NCI-H1048 (cell line): ENCODE measurements at regions not wholly inside any gene's neighbourhood (a gene's known extent, or its start where the extent isn't known, plus 50 kb on each side); places are given as distances from the start of the nearest gene placed in this dataset.

Experiments used
- DNase-seq: peaks from one replicate; lab custom pipeline; 2025; lab: John Stamatoyannopoulos, UW

DNA sequence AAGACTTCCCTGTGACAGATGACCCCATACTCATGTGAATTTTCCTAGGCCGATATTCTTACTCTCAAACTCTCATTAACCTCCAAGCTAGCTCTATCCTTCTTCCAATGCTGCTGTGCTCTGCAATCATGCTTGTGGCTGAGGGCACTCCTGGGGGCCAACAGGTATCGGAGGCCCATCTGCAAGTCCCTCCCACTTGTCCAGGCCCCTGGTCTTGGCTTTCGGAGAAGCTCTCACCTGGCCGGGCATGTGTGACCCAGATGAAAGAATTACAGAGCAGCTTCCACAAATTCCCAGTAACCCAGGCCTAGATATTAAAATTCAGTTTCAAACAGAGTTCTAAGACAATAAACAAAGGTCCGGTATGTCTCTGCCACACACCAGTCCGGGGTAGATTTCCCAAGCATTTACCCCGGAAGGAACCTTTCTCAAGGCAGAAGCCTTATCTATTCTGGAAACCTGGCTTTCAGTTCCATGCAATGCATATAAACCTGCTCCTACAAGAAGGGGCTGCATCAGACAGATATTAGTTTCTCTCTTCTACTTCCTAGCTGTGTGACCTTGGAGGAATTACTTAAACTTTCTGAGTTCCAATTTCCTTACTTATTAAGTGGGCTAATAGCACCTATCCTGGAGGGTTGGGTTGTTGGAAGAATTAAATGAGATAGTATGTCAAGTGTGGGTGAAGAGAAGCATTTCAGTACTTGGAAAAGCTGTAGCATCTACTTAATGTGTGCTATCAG lies 270.8 kb downstream of the PTTG2 start:
- DNase-seq: no peak

GRCh38 chr4:38231626-38232025 lies 271.4 kb downstream of the PTTG2 start:
- no peak for DNase-seq

GRCh38 chr4:38232741-38233140 lies 272.5 kb downstream of the PTTG2 start:
- no peak for DNase-seq

DNA sequence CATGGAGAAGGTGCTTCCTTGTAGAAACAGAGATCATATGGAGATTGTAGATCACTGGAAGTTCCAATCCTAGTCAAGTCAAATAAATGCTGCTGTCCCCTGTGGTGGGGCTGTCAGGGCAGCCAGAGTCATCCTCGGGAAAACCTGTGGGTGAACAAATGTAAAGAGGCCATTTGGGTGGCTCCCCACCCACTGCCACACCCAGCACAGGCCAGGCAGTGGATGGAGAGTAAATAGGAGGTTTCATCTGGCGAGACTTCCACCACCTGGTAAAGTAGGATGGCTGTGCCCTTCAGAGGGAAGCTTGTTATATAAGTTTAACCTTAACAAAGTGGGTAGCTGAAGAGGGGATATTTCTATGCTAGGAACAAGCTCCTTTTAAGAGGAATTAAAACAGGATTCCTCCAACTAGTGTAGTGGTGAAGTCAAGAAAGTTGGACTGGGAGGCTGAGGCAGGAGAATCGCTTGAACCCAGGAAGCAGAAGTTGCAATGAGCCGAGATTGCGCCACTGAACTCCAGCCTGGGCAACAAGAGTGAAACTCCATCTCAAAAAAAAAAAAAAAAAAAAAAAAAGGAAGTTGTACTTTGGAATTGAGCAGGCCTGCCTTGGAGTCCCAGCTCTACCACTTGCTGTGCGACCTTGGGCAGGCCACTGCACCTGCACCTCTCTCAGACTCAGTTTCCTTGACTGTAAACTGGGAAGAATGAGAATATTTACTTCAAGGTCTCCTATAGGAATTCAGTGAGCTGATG lies 273.7 kb downstream of the PTTG2 start:
- no peak for DNase-seq

DNA sequence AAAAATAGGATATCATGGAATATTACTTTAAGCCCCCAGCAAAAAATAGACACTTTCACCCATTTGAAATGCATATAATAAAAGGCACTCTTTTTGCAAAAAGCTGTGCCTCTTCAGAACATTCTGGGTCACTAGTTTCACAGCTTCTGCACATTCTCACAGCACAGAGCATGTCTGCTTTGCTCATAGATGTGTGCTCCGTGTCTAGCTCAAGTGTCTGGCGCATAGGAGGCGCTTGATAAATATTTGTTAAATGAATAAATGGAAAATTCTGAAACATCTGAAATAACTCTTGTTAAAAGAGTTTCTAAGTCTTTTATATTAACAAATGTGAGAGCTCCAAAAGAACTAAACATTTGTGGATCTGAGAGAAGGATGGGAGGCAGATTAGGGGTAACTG lies 275.2 kb downstream of the PTTG2 start:
- no peak for DNase-seq

- DNase-seq: no peak
Observed at GRCh38 chr4:38236003-38236402, 275.8 kb downstream of the PTTG2 start.

- no peak for DNase-seq
Observed at GRCh38 chr4:38236503-38236902, 276.3 kb downstream of the PTTG2 start.

DNA sequence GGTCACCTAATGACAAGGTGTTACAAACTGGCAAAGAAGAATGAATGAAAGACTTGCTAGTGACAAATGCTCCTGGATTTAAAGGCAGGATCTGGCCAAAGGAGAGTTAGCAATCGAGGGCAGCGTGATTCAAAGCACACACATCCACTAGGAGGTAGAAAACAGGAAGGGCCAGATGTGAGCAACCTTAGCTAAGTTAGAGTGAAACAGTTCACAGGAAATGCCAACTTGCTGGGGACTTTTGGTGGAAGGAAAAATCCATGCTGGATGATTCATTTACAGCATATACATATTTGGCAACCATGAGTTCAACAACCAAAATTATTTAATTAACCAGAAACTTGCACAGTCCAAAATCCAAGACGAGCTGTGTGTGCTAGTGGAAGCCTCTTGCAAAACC lies 276.9 kb downstream of the PTTG2 start:
- DNase-seq: no peak

GRCh38 chr4:38241541-38241940 lies 281.3 kb downstream of the PTTG2 start:
- no peak for DNase-seq

- no peak for DNase-seq
Observed at GRCh38 chr4:38242101-38242500, 281.9 kb downstream of the PTTG2 start.

GRCh38 chr4:38242822-38243387 lies 282.7 kb downstream of the PTTG2 start:
- no peak for DNase-seq

DNA sequence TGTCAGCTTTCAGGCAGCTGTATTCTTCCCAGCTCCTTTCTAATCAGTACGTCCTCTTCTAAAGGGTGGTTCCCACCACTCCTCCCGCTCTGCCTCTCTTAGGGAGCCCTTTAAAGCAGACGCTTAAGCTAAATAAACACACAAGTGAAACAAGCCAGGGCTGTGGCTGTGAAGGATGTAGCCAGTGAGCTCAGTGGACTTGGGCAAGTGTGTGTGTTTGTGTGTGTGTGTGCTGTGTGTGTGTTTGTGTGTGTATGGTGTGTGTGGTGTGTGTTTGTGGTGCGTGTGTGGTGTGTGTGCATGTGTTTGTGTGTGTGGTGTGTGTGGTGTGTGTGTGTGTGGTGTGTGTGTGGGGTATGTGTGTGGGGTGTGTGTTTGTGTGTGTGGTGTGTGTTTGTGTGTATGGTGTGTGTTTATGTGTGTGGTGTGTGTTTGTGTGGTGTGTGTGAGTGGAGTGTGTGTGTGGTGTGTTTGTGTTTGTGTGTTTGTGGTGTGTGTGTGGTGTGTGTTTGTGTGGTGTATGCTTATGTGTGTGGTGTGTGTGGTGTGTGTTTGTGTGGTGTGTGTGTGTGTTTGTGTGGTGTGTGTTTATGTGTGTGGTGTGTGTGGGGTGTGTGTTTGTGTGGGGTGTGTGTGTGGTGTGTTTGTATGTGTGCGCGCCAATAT lies 283.3 kb downstream of the PTTG2 start:
- DNase-seq: no peak

- no peak for DNase-seq
Observed at GRCh38 chr4:38254825-38255224, 294.6 kb downstream of the PTTG2 start.

DNA sequence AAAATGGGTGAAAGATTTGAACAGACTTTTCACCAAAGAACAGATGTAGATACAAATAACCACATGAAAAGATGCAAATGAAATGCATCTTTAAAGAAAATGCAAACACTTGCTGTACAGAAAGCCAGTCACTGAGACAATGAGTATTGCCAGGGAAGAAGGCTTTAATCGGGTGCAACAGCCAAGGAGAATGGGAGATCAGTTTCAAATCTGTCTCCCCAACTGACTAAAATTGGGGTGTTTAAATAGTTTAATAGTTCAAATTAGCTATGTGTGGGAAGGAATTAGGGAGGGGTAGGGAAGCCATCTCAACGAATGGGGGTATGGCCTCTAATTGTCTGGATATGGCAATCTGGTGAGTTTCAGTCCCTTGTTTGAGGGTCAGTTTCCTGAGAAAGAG lies 295.4 kb downstream of the PTTG2 start:
- no peak for DNase-seq

DNA sequence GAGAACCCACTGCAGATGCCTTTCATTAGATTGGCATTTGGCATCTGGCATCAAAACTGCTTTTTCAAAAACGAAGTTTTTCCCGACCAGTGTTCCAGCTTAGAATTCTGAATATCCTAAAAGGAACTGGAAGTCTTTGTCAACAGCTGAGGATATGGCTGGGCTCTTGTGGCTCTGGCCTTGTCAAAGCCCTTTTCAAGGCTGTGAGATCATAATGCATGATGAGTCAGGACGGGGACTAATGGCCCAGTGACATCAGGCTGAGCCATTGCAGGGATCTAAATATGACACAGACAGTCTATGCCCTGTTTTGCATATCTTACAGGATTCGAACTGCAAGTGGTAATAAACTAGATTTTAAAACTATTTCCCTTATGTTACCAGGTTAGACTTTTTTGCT lies 306.4 kb downstream of the PTTG2 start:
- no peak for DNase-seq

DNA sequence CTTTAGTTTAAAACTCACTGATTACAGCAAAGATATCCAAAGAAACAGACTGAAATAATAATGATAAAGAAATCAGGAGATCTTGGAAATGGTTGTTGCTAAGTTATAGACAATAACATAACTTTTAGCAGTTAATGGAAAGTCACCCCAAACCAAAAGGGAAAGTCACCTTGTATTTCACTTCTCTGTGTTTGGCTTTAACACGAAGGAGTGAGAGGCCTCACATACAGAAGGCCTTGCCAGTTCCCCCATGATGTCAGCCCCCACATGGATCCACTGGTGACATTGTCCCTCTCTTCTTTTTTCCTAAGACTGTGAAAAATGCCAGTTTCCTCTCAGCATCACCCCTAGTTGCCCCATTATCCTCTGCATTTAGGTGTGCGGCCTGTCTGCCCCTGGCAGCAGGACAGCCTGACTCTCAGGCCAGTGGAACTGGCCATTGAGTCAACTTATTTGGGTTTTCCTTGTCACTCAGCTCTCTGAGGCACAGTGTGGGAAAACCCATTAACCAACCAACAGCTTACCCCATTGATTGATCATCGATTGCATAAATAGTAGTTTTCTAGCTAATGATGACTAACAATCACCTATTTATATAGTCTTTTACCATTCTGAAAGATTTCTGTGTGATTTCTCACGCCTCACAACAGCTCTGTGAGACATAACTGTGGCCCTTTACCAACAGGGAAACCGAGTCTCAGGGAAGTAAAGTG lies 308.1 kb downstream of the PTTG2 start:
- DNase-seq: no peak

GRCh38 chr4:38268837-38269236 lies 308.6 kb downstream of the PTTG2 start:
- no peak for DNase-seq

GRCh38 chr4:38273407-38273806 lies 313.2 kb downstream of the PTTG2 start:
- no peak for DNase-seq

DNA sequence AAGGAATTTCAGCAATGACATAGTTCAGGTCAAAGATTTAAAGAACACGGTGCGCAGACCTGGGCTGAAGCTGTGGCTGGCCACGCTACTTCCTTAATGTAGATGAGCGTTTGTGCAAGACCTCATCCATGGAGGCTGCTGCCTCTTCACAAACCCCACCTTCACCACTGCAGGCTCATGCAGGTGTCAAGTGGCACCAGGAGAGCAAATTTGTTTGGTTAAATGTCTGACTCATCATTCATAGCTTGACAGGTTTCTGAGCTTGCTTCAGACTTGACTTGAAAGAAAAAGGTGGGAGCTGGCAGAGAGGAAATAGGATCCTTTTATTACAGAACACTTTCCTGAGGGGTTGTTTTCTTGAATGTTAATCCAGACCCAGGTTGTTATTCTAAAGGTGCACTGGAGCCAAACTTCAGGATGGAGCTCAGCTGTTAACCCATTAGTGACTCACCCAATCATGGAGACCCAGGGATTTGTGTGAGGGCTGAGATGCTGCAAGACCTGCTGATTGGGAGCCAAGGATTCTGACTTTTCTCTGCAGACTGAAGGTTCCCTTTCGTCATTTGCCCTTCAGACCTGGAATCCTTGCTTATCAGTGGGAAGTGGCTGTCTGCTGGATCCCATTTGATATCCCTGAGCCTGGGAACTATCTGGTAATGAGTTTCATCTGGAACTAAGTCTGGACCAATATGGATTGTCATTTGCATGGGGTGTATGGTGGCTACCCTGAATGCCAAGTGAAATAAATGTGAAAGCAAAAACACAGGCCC lies 315.3 kb downstream of the PTTG2 start:
- no peak for DNase-seq

GRCh38 chr4:38278255-38278654 lies 318.1 kb downstream of the PTTG2 start:
- DNase-seq: no peak

DNA sequence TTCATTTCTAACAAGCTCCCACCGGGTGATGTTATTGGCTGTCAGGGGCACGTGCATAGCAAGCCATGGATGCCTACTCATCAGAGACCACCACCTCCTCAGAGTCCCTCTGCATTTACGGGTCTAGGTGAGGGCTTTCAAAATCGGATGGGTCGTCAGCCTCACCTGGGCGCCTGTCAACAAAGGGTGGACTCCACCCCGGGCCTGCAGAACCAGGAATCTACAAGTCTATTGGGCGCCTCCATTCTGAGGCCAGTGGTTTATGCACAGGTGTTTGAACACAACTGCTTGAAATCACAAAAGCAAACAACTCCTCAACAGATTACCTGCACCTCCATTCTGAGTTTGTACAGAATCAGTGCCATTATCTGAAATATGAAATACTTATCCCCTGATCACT lies 318.9 kb downstream of the PTTG2 start:
- DNase-seq: no peak
